Endothelial cell of umbilical vein (primary cell): ENCODE measurements at regions not wholly inside any gene's neighbourhood (a gene's known extent, or its start where the extent isn't known, plus 50 kb on each side); places are given as distances from the start of the nearest gene placed in this dataset.
"Not testable (repeated sequence)": the region's sequence is repeated elsewhere in the genome, so short reads cannot be mapped to it uniquely, and the experiment has no call there.

ENCODE experiments used
- BruUV-seq: library from RNA; stranded (reverse); fragments of 400-500 nt; replicated peaks from 2 replicates; lab custom pipeline; 2021; lab: Mats Ljungman, UMichigan
- CTCF ChIA-PET: fragments of 300-600, 350-600 bp; sonication (Branson Sonifier 250); formaldehyde crosslinking; loops from one replicate; lab custom pipeline; 2021; ENCODE audit warnings: antibody characterized with exemption, inconsistent platforms; lab: Charles Lee
- POLR2A ChIA-PET: fragments of 300-600, 350-600 bp; sonication (Branson Sonifier 250); formaldehyde crosslinking; loops from one replicate; lab custom pipeline; 2021; ENCODE audit warnings: antibody characterized with exemption, inconsistent platforms; lab: Charles Lee
- DNase-seq: peaks from one replicate; pipeline ENCODE4 v3.0.0-alpha.2; 2011; ENCODE audit warnings: low read depth, low spot score
- FAIRE-seq: peaks from 2 replicates; lab custom pipeline; 2011; peaks lifted over from hg19 to GRCh38; lab: Jason Lieb, UNC
- H2AFZ ChIP-seq: 2 replicates; pipeline ENCODE4 v1.6.0; 2012; ENCODE audit warnings: low read depth, low read length, control low read depth, inconsistent platforms
- H3K27ac ChIP-seq: 2 replicates; pipeline ENCODE4 v1.5.1; 2011; ENCODE audit warnings: low read depth, mild to moderate bottlenecking, control low read depth, low read length, moderate library complexity; ENCODE audit not compliant: insufficient read depth
- H3K27me3 ChIP-seq, 2 experiments: 2 replicates each; pipeline versions ENCODE4 v1.6.0 to v1.6.1; 2011; ENCODE audit warnings: low read length in 2 of 2, mixed read lengths in 1 of 2; ENCODE audit not compliant: control insufficient read depth in 2 of 2, insufficient read depth in 2 of 2
- H3K36me3 ChIP-seq, 2 experiments: 2 replicates in 1 of 2; 3 replicates in 1 of 2; pipeline ENCODE4 v1.5.1; 2011; ENCODE audit warnings: low read length in 2 of 2, mild to moderate bottlenecking in 1 of 2, moderate library complexity in 1 of 2; ENCODE audit not compliant: control insufficient read depth in 2 of 2, insufficient read depth in 2 of 2; ENCODE audit errors: extremely low read depth in 1 of 2
- H3K4me1 ChIP-seq: 3 replicates; pipeline ENCODE4 v1.5.1; 2011; ENCODE audit warnings: mild to moderate bottlenecking, low read length; ENCODE audit not compliant: control insufficient read depth, insufficient read depth; ENCODE audit errors: extremely low read depth
- H3K4me2 ChIP-seq: 2 replicates; pipeline ENCODE4 v1.6.1; 2011; ENCODE audit warnings: low read length, control low read depth, mixed read lengths; ENCODE audit not compliant: insufficient read depth
- H3K4me3 ChIP-seq, 3 experiments: fragments of 200-600 bp in 1 of 3; sonication (generic), shearing (Covaris generic) in 1 of 3; replicated peaks in 1 of 3; 2 replicates each; pipeline ENCODE4 v1.5.1; 2011 to 2016; ENCODE audit warnings: control low read depth in 3 of 3, low read length in 3 of 3, mild to moderate bottlenecking in 2 of 3, inconsistent platforms in 1 of 3, low read depth in 1 of 3, moderate library complexity in 1 of 3; ENCODE audit not compliant: insufficient read depth in 1 of 3
- H3K79me2 ChIP-seq: 2 replicates; pipeline ENCODE4 v1.6.0; 2012; ENCODE audit warnings: low read length, inconsistent platforms; ENCODE audit not compliant: control insufficient read depth, insufficient read depth
- H3K9ac ChIP-seq: replicated peaks from 2 replicates; pipeline ENCODE3; 2011; ENCODE audit warnings: low read length, control low read depth; ENCODE audit not compliant: insufficient read depth; ENCODE audit errors: extremely low read depth
- H3K9me1 ChIP-seq: replicated peaks from 3 replicates; pipeline ENCODE4 v1.6.0; 2011; ENCODE audit warnings: mild to moderate bottlenecking, low read length; ENCODE audit not compliant: control insufficient read depth, insufficient read depth; ENCODE audit errors: extremely low read depth
- H3K9me3 ChIP-seq: replicated peaks from 2 replicates; pipeline ENCODE4 v1.5.1; 2012; ENCODE audit warnings: low read length, inconsistent platforms; ENCODE audit not compliant: control insufficient read depth, insufficient read depth
- H4K20me1 ChIP-seq: replicated peaks from 2 replicates; pipeline ENCODE3; 2011; ENCODE audit warnings: mild to moderate bottlenecking, low read length; ENCODE audit not compliant: control insufficient read depth, insufficient read depth; ENCODE audit errors: extremely low read depth
- CTCF ChIP-seq, 2 donors: IDR thresholded peaks; 1 replicate in 1 of 2; 2 replicates in 1 of 2; pipeline ENCODE4 v1.5.1; 2011; ENCODE audit warnings: low read length in 2 of 2, mild to moderate bottlenecking in 2 of 2, moderate library complexity in 2 of 2, control low read depth in 1 of 2, inconsistent platforms in 1 of 2, low read depth in 1 of 2; ENCODE audit not compliant: insufficient read depth in 1 of 2; ENCODE audit errors: extremely low read depth in 1 of 2
- EZH2 ChIP-seq: IDR thresholded peaks from 2 replicates; pipeline ENCODE4 v1.6.1; 2012; ENCODE audit warnings: borderline replicate concordance, low read depth, mild to moderate bottlenecking, moderate library complexity, low read length, inconsistent platforms; ENCODE audit not compliant: severe bottlenecking
- FOS ChIP-seq: IDR thresholded peaks from 2 replicates; pipeline ENCODE4 v1.6.1; 2011; ENCODE audit warnings: mild to moderate bottlenecking, low read length, moderate library complexity, borderline replicate concordance; ENCODE audit not compliant: insufficient read depth
- GATA2 ChIP-seq: IDR thresholded peaks from 2 replicates; pipeline ENCODE4 v1.7.0; 2011; ENCODE audit warnings: low read depth, mild to moderate bottlenecking, moderate library complexity, mixed read lengths, low read length; ENCODE audit not compliant: insufficient read length, insufficient read depth
- JUN ChIP-seq: IDR thresholded peaks from 2 replicates; pipeline ENCODE4 v1.6.1; 2011; ENCODE audit warnings: borderline replicate concordance, low read depth; ENCODE audit not compliant: insufficient read length, insufficient read depth
- MAX ChIP-seq: IDR thresholded peaks from 2 replicates; pipeline ENCODE4 v1.6.1; 2011; ENCODE audit not compliant: insufficient read depth, insufficient read length
- MYC ChIP-seq: IDR thresholded peaks from one replicate; pipeline ENCODE4 v1.6.1; 2011; ENCODE audit warnings: mild to moderate bottlenecking, low read depth, low read length
- POLR2A ChIP-seq: IDR thresholded peaks from 2 replicates; pipeline ENCODE4 v1.6.1; 2012; ENCODE audit warnings: low read depth, mild to moderate bottlenecking, control low read depth, low read length
- POLR2AphosphoS5 ChIP-seq: IDR thresholded peaks from 2 replicates; pipeline ENCODE4 v1.6.1; 2012; ENCODE audit warnings: low read depth, mild to moderate bottlenecking, control low read depth, low read length, moderate library complexity; ENCODE audit not compliant: insufficient read depth
- dilution Hi-C: fragments of 300-500 bp; cut with MboI; formaldehyde crosslinking; loops from one replicate; pipeline ENCODE4 v1.15.0; 2019; ENCODE audit warnings: low sequenced_read_pairs; ENCODE audit not compliant: extremely low pct_ligation_motif_present
- intact Hi-C: fragments of 100-400 bp; cut with micrococcal nuclease; formaldehyde crosslinking; loops from one replicate; pipeline ENCODE4 v1.10.0; 2022

DNA sequence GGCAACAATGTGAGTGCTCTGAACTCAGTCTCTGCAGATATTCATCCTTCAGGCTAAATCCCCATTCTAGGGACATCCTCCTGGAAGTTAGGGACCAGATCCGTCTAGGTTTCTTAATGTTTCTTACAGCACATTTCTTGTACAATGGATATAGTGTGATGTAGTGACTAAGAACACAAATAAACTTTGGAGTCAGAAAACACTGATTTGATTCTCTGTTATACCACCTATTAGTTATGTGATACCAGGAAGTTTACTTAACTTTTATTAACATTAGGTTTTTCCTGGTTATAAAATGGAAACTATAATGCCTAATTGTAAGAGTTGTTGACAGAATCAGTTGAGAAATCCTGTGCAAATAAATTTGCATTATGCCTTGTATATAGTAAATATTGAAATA, 57.6 kb upstream of the KCNQ5 start:
- H3K9ac ChIP-seq, result no peak overlapping the region
- H3K9me3 ChIP-seq, result no peaks in the 10 kb centered on the region
- CTCF ChIA-PET, result no interaction called here
- H3K27me3 ChIP-seq, result no peaks in the 10 kb centered on the region
- H3K4me2 ChIP-seq, result no peak overlapping the region
- no peaks in the 10 kb centered on the region for H4K20me1 ChIP-seq
- dilution Hi-C loops (no loop called here), intact Hi-C loops (no loop called here)
- H3K4me1 ChIP-seq, result no peaks in the 10 kb centered on the region
- H3K9me1 ChIP-seq, result no peaks in the 10 kb centered on the region
- H3K4me3 ChIP-seq, result no peak overlapping the region
- POLR2A ChIA-PET, result no interaction called here
- DNase-seq, result no peak
- no TSS peak for BruUV-seq
- TF ChIP-seq JUN (no peak), POLR2A (no peak), POLR2AphosphoS5 (no peak), GATA2 (no peak), MAX (no peak), CTCF (IDR thresholded peaks at IDR 0.05; ENCODE audit: extremely low read depth in 1 of 2, insufficient read depth in 1 of 2, low read depth in 1 of 2, low read length in 2 of 2) (no peak), EZH2 (no peak), MYC (no peak), FOS (no peak)
- FAIRE-seq, result no peak
- H3K27ac ChIP-seq, result no peak overlapping the region
- no peak overlapping the region for H2AFZ ChIP-seq
- H3K36me3 ChIP-seq, result no peaks in the 10 kb centered on the region
- no peaks in the 10 kb centered on the region for H3K79me2 ChIP-seq

DNA sequence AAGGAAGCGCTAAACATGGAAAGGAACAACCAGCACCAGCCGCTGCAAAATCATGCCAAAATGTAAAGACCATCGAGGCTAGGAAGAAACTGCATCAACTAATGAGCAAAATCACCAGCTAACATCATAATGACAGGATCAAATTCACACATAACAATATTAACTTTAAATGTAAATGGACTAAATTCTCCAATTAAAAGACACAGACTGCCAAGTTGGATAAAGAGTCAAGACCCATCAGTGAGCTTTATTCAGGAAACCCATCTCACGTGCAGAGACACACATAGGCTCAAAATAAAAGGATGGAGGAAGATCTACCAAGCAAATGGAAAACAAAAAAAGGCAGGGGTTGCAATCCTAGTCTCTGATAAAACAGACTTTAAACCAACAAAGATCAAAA, 49.9 kb upstream of the KCNQ5 start:
- H2AFZ ChIP-seq, intact Hi-C loops, H3K4me1 ChIP-seq, H3K9me3 ChIP-seq, H4K20me1 ChIP-seq, H3K79me2 ChIP-seq, BruUV-seq, H3K9me1 ChIP-seq, FAIRE-seq, H3K4me2 ChIP-seq, H3K9ac ChIP-seq, H3K36me3 ChIP-seq, H3K4me3 ChIP-seq, POLR2A ChIA-PET, DNase-seq, H3K27ac ChIP-seq, dilution Hi-C loops, H3K27me3 ChIP-seq, CTCF ChIA-PET: not testable (repeated sequence)
